Endothelial cell of umbilical vein (primary cell): ENCODE measurements at regions not wholly inside any gene's neighbourhood (a gene's known extent, or its start where the extent isn't known, plus 50 kb on each side); places are given as distances from the start of the nearest gene placed in this dataset.
"Not testable (repeated sequence)": the region's sequence is repeated elsewhere in the genome, so short reads cannot be mapped to it uniquely, and the experiment has no call there.

ENCODE experiments used
- BruUV-seq: library from RNA; stranded (reverse); fragments of 400-500 nt; replicated peaks from 2 replicates; lab custom pipeline; 2021; lab: Mats Ljungman, UMichigan
- CTCF ChIA-PET: fragments of 300-600, 350-600 bp; sonication (Branson Sonifier 250); formaldehyde crosslinking; loops from one replicate; lab custom pipeline; 2021; ENCODE audit warnings: antibody characterized with exemption, inconsistent platforms; lab: Charles Lee
- POLR2A ChIA-PET: fragments of 300-600, 350-600 bp; sonication (Branson Sonifier 250); formaldehyde crosslinking; loops from one replicate; lab custom pipeline; 2021; ENCODE audit warnings: antibody characterized with exemption, inconsistent platforms; lab: Charles Lee
- DNase-seq: peaks from one replicate; pipeline ENCODE4 v3.0.0-alpha.2; 2011; ENCODE audit warnings: low read depth, low spot score
- FAIRE-seq: peaks from 2 replicates; lab custom pipeline; 2011; peaks lifted over from hg19 to GRCh38; lab: Jason Lieb, UNC
- H2AFZ ChIP-seq: 2 replicates; pipeline ENCODE4 v1.6.0; 2012; ENCODE audit warnings: low read depth, low read length, control low read depth, inconsistent platforms
- H3K27ac ChIP-seq: 2 replicates; pipeline ENCODE4 v1.5.1; 2011; ENCODE audit warnings: low read depth, mild to moderate bottlenecking, control low read depth, low read length, moderate library complexity; ENCODE audit not compliant: insufficient read depth
- H3K27me3 ChIP-seq, 2 experiments: 2 replicates each; pipeline versions ENCODE4 v1.6.0 to v1.6.1; 2011; ENCODE audit warnings: low read length in 2 of 2, mixed read lengths in 1 of 2; ENCODE audit not compliant: control insufficient read depth in 2 of 2, insufficient read depth in 2 of 2
- H3K36me3 ChIP-seq, 2 experiments: 2 replicates in 1 of 2; 3 replicates in 1 of 2; pipeline ENCODE4 v1.5.1; 2011; ENCODE audit warnings: low read length in 2 of 2, mild to moderate bottlenecking in 1 of 2, moderate library complexity in 1 of 2; ENCODE audit not compliant: control insufficient read depth in 2 of 2, insufficient read depth in 2 of 2; ENCODE audit errors: extremely low read depth in 1 of 2
- H3K4me1 ChIP-seq: 3 replicates; pipeline ENCODE4 v1.5.1; 2011; ENCODE audit warnings: mild to moderate bottlenecking, low read length; ENCODE audit not compliant: control insufficient read depth, insufficient read depth; ENCODE audit errors: extremely low read depth
- H3K4me2 ChIP-seq: 2 replicates; pipeline ENCODE4 v1.6.1; 2011; ENCODE audit warnings: low read length, control low read depth, mixed read lengths; ENCODE audit not compliant: insufficient read depth
- H3K4me3 ChIP-seq, 3 experiments: fragments of 200-600 bp in 1 of 3; sonication (generic), shearing (Covaris generic) in 1 of 3; replicated peaks in 1 of 3; 2 replicates each; pipeline ENCODE4 v1.5.1; 2011 to 2016; ENCODE audit warnings: control low read depth in 3 of 3, low read length in 3 of 3, mild to moderate bottlenecking in 2 of 3, inconsistent platforms in 1 of 3, low read depth in 1 of 3, moderate library complexity in 1 of 3; ENCODE audit not compliant: insufficient read depth in 1 of 3
- H3K79me2 ChIP-seq: 2 replicates; pipeline ENCODE4 v1.6.0; 2012; ENCODE audit warnings: low read length, inconsistent platforms; ENCODE audit not compliant: control insufficient read depth, insufficient read depth
- H3K9ac ChIP-seq: replicated peaks from 2 replicates; pipeline ENCODE3; 2011; ENCODE audit warnings: low read length, control low read depth; ENCODE audit not compliant: insufficient read depth; ENCODE audit errors: extremely low read depth
- H3K9me1 ChIP-seq: replicated peaks from 3 replicates; pipeline ENCODE4 v1.6.0; 2011; ENCODE audit warnings: mild to moderate bottlenecking, low read length; ENCODE audit not compliant: control insufficient read depth, insufficient read depth; ENCODE audit errors: extremely low read depth
- H3K9me3 ChIP-seq: replicated peaks from 2 replicates; pipeline ENCODE4 v1.5.1; 2012; ENCODE audit warnings: low read length, inconsistent platforms; ENCODE audit not compliant: control insufficient read depth, insufficient read depth
- H4K20me1 ChIP-seq: replicated peaks from 2 replicates; pipeline ENCODE3; 2011; ENCODE audit warnings: mild to moderate bottlenecking, low read length; ENCODE audit not compliant: control insufficient read depth, insufficient read depth; ENCODE audit errors: extremely low read depth
- JUN ChIP-seq: IDR thresholded peaks from 2 replicates; pipeline ENCODE4 v1.6.1; 2011; ENCODE audit warnings: borderline replicate concordance, low read depth; ENCODE audit not compliant: insufficient read length, insufficient read depth
- MAX ChIP-seq: IDR thresholded peaks from 2 replicates; pipeline ENCODE4 v1.6.1; 2011; ENCODE audit not compliant: insufficient read depth, insufficient read length
- POLR2A ChIP-seq: IDR thresholded peaks from 2 replicates; pipeline ENCODE4 v1.6.1; 2012; ENCODE audit warnings: low read depth, mild to moderate bottlenecking, control low read depth, low read length
- POLR2AphosphoS5 ChIP-seq: IDR thresholded peaks from 2 replicates; pipeline ENCODE4 v1.6.1; 2012; ENCODE audit warnings: low read depth, mild to moderate bottlenecking, control low read depth, low read length, moderate library complexity; ENCODE audit not compliant: insufficient read depth
- dilution Hi-C: fragments of 300-500 bp; cut with MboI; formaldehyde crosslinking; loops from one replicate; pipeline ENCODE4 v1.15.0; 2019; ENCODE audit warnings: low sequenced_read_pairs; ENCODE audit not compliant: extremely low pct_ligation_motif_present
- intact Hi-C: fragments of 100-400 bp; cut with micrococcal nuclease; formaldehyde crosslinking; loops from one replicate; pipeline ENCODE4 v1.10.0; 2022

- H3K4me2 ChIP-seq: no peak overlapping the region
- no peak for DNase-seq
- no peaks in the 10 kb centered on the region for H3K9me1 ChIP-seq
- H4K20me1 ChIP-seq: no peaks in the 10 kb centered on the region
- TF ChIP-seq POLR2AphosphoS5 (no peak), JUN (no peak), MAX (no peak)
- no peak overlapping the region for H3K4me3 ChIP-seq
- dilution Hi-C loops (no loop called here), intact Hi-C loops (no loop called here)
- no peak for FAIRE-seq
- H3K4me1 ChIP-seq: no peaks in the 10 kb centered on the region
- peaks cover 1 to 3% of the 10 kb centered on the region in 2 experiments for H3K27me3 ChIP-seq
- H2AFZ ChIP-seq: no peak overlapping the region
- H3K9me3 ChIP-seq: no peaks in the 10 kb centered on the region
- BruUV-seq: no TSS peak
- H3K9ac ChIP-seq: no peak overlapping the region
- CTCF ChIA-PET: no interaction called here
- H3K36me3 ChIP-seq: no peaks in the 10 kb centered on the region
- POLR2A ChIA-PET: no interaction called here
- no peak overlapping the region for H3K27ac ChIP-seq
- no peaks in the 10 kb centered on the region for H3K79me2 ChIP-seq
Observed at GRCh38 chr7:50849991-50850390, 67.3 kb upstream of the GRB10 start.

GRCh38 chr7:50848203-50848602 lies 65.5 kb upstream of the GRB10 start:
- no peaks in the 10 kb centered on the region for H3K4me1 ChIP-seq
- CTCF ChIA-PET: interaction anchor here (2.1 kb wide), 1 partner anchor 10 kb away, joined by 8 read pairs; no protein-coding TSS in a partner anchor
- no peaks in the 10 kb centered on the region for H3K79me2 ChIP-seq
- POLR2A ChIA-PET: no interaction called here
- TF ChIP-seq POLR2AphosphoS5 (no peak), POLR2A (no peak), JUN (no peak)
- no peaks in the 10 kb centered on the region for H3K9me1 ChIP-seq
- no peak for FAIRE-seq
- peaks cover 1 to 3% of the 10 kb centered on the region in 2 experiments for H3K27me3 ChIP-seq
- dilution Hi-C loops: no loop called here
- no peak overlapping the region for H3K4me3 ChIP-seq
- no peaks in the 10 kb centered on the region for H3K9me3 ChIP-seq
- no peak overlapping the region for H2AFZ ChIP-seq
- H3K4me2 ChIP-seq: no peak overlapping the region
- no peaks in the 10 kb centered on the region for H3K36me3 ChIP-seq
- no peaks in the 10 kb centered on the region for H4K20me1 ChIP-seq
- BruUV-seq: no TSS peak
- no peak overlapping the region for H3K9ac ChIP-seq
- no peak overlapping the region for H3K27ac ChIP-seq
- no peak for DNase-seq
- intact Hi-C loops: no loop called here

GRCh38 chr7:50844861-50845260 lies 62.2 kb upstream of the GRB10 start:
- H4K20me1 ChIP-seq, BruUV-seq, dilution Hi-C loops: not testable (repeated sequence)

More at GRCh38 chr7:50844861-50845260, 62.2 kb upstream of the GRB10 start:
- FAIRE-seq, H3K9me1 ChIP-seq, intact Hi-C loops, CTCF ChIA-PET, H3K9ac ChIP-seq, H3K9me3 ChIP-seq, DNase-seq, H3K4me1 ChIP-seq, H3K79me2 ChIP-seq, H3K36me3 ChIP-seq, H3K27me3 ChIP-seq, H3K27ac ChIP-seq, POLR2A ChIA-PET, H3K4me2 ChIP-seq, H3K4me3 ChIP-seq, H2AFZ ChIP-seq: not testable (repeated sequence)
